WTC11 (cell line): ENCODE measurements at regions not wholly inside any gene's neighbourhood (a gene's known extent, or its start where the extent isn't known, plus 50 kb on each side); places are given as distances from the start of the nearest gene placed in this dataset.

Source experiments
- ATAC-seq: fragments of 200-7000 bp; cut with Tn5 transposase; 2 replicates; pipeline ENCODE4 v1.10.0; 2021; ENCODE audit warnings: mild to moderate bottlenecking, moderate library complexity
- CTCF ChIA-PET: fragments of 300-600 bp; sonication (Branson Sonifier 250); formaldehyde crosslinking; loops from one replicate; lab custom pipeline; 2021; ENCODE audit warnings: antibody characterized with exemption; lab: Charles Lee
- POLR2A ChIA-PET: fragments of 350-600 bp; sonication (Branson Sonifier 250); formaldehyde crosslinking; loops from one replicate; lab custom pipeline; 2021; ENCODE audit warnings: antibody characterized with exemption; lab: Charles Lee
- DNase-seq: peaks from one replicate; pipeline ENCODE4 v3.0.0; 2021; ENCODE audit warnings: low spot score
- H3K27ac Mint-ChIP-seq: 2 replicates; pipeline ENCODE4 v1.8.0; 2021; ENCODE audit warnings: mixed read lengths
- H3K27me3 Mint-ChIP-seq: 2 replicates; pipeline ENCODE4 v1.8.0; 2021; ENCODE audit warnings: low read depth, mild to moderate bottlenecking, moderate library complexity, mixed read lengths
- H3K36me3 Mint-ChIP-seq: 2 replicates; pipeline ENCODE4 v1.8.0; 2021; ENCODE audit warnings: mixed read lengths
- H3K4me1 Mint-ChIP-seq: 2 replicates; pipeline ENCODE4 v1.8.0; 2022; ENCODE audit warnings: mixed read lengths
- H3K4me3 Mint-ChIP-seq: 2 replicates; pipeline ENCODE4 v1.8.0; 2021; ENCODE audit warnings: mild to moderate bottlenecking, moderate library complexity, mixed read lengths
- H3K9me3 Mint-ChIP-seq: 2 replicates; pipeline ENCODE4 v1.8.0; 2021; ENCODE audit warnings: mixed read lengths
- AR ChIP-seq: fragments of 250-450 bp; sonication (Bioruptor Pico); IDR thresholded peaks from 2 replicates; pipeline ENCODE4 v1.9.0; 2021; ENCODE audit warnings: mild to moderate bottlenecking
- ATF3 ChIP-seq: sonication (generic); formaldehyde crosslinking; conservative IDR thresholded peaks from 2 replicates; pipeline ENCODE4 v1.8.1; 2022; ENCODE audit warnings: mild to moderate bottlenecking, missing genetic modification reagents
- FOXP4 ChIP-seq: sonication (generic); formaldehyde crosslinking; IDR thresholded peaks from 2 replicates; pipeline ENCODE4 v1.8.0; 2022; ENCODE audit warnings: mild to moderate bottlenecking, missing genetic modification reagents
- GRHL2 ChIP-seq: fragments of 250-450 bp; sonication (Bioruptor Pico); IDR thresholded peaks from 2 replicates; pipeline ENCODE4 v1.8.0; 2022; ENCODE audit warnings: mild to moderate bottlenecking, moderate library complexity; ENCODE audit not compliant: insufficient replicate concordance, severe bottlenecking
- GTF2I ChIP-seq: fragments of 250-450 bp; sonication (Bioruptor Pico); conservative IDR thresholded peaks from 2 replicates; pipeline ENCODE4 v1.4.0; 2021; ENCODE audit warnings: mild to moderate bottlenecking
- NFE2L1 ChIP-seq: sonication (generic); formaldehyde crosslinking; IDR thresholded peaks from 2 replicates; pipeline ENCODE4 v1.8.1; 2023; ENCODE audit warnings: missing genetic modification reagents
- NR1H2 ChIP-seq: sonication (generic); formaldehyde crosslinking; IDR thresholded peaks from 2 replicates; pipeline ENCODE4 v1.9.0; 2021; ENCODE audit warnings: mild to moderate bottlenecking, moderate library complexity, missing genetic modification reagents
- PRDM15 ChIP-seq: sonication (generic); formaldehyde crosslinking; IDR thresholded peaks from 2 replicates; pipeline ENCODE4 v1.8.0; 2022; ENCODE audit warnings: missing genetic modification reagents
- PREB ChIP-seq: sonication (generic); formaldehyde crosslinking; IDR thresholded peaks from 2 replicates; pipeline ENCODE4 v1.8.1; 2022; ENCODE audit warnings: mild to moderate bottlenecking, missing genetic modification reagents, moderate library complexity, borderline replicate concordance
- STAT6 ChIP-seq: sonication (generic); formaldehyde crosslinking; conservative IDR thresholded peaks from 2 replicates; pipeline ENCODE4 v1.8.1; 2023; ENCODE audit warnings: mild to moderate bottlenecking, low read depth, missing genetic modification reagents, moderate library complexity
- TCF7 ChIP-seq: sonication (generic); formaldehyde crosslinking; IDR thresholded peaks from 2 replicates; pipeline ENCODE4 v1.8.0; 2022; ENCODE audit warnings: mild to moderate bottlenecking, low read depth, missing genetic modification reagents, moderate library complexity
- TP53 ChIP-seq: sonication (generic); formaldehyde crosslinking; IDR thresholded peaks from 2 replicates; pipeline ENCODE4 v1.8.1; 2023; ENCODE audit warnings: mild to moderate bottlenecking, missing genetic modification reagents
- ZBTB43 ChIP-seq: sonication (generic); formaldehyde crosslinking; IDR thresholded peaks from 2 replicates; pipeline ENCODE4 v1.8.1; 2023; ENCODE audit warnings: mild to moderate bottlenecking, missing genetic modification reagents
- ZMAT4 ChIP-seq: fragments of 250-450 bp; sonication (Bioruptor Pico); IDR thresholded peaks from 2 replicates; pipeline ENCODE4 v1.9.0; 2021; ENCODE audit warnings: mild to moderate bottlenecking
- ZNF416 ChIP-seq: fragments of 250-450 bp; sonication (Bioruptor Pico); IDR thresholded peaks from 2 replicates; pipeline ENCODE4 v1.9.0; 2021; ENCODE audit warnings: mild to moderate bottlenecking, inconsistent platforms
- ZNF423 ChIP-seq: fragments of 250-450 bp; sonication (Bioruptor Pico); IDR thresholded peaks from 2 replicates; pipeline ENCODE4 v2.1.2; 2022; ENCODE audit warnings: mild to moderate bottlenecking, moderate library complexity
- ZNF425 ChIP-seq: fragments of 250-450 bp; sonication (Bioruptor Pico); conservative IDR thresholded peaks from 2 replicates; pipeline ENCODE4 v1.9.0; 2021; ENCODE audit warnings: mild to moderate bottlenecking

GRCh38 chrX:80267790-80268189 lies 152.5 kb upstream of the TENT5D start (continued):
- TF ChIP-seq ZNF425 (CRISPR knock-in tag) (no peak), FOXP4 (no peak)

GRCh38 chrX:80282535-80282934 lies 137.7 kb upstream of the TENT5D start:
- ChIA-PET POLR2A (no interaction called here), CTCF (interaction anchor here (0.8 kb wide), 1 partner anchor 37 kb away, joined by 3 read pairs; no protein-coding TSS in a partner anchor)
- Mint-ChIP-seq H3K4me1 (no peaks in the 10 kb centered on the region), H3K27ac (no peak overlapping the region), H3K27me3 (no peaks in the 10 kb centered on the region), H3K36me3 (0 out of 2 replicates have a peak, but pooled peaks cover 10% of the 10 kb centered on the region), H3K9me3 (no peaks in the 10 kb centered on the region), H3K4me3 (no peak overlapping the region)
- TF ChIP-seq ZBTB43 (CRISPR knock-in tag) (no peak), NFE2L1 (no peak), PRDM15 (CRISPR knock-in tag) (no peak), TP53 (CRISPR knock-in tag) (no peak), STAT6 (no peak), AR (CRISPR knock-in tag) (no peak), ATF3 (CRISPR knock-in tag) (no peak), ZNF423 (CRISPR knock-in tag) (no peak), TCF7 (CRISPR knock-in tag) (no peak), PREB (CRISPR knock-in tag) (no peak), NR1H2 (CRISPR knock-in tag) (no peak), ZNF416 (CRISPR knock-in tag) (no peak), GRHL2 (CRISPR knock-in tag) (no peak), ZMAT4 (no peak), GTF2I (CRISPR knock-in tag) (no peak)
- ATAC-seq (no peak), DNase-seq (no peak)
